ENCODE measurements at regions not wholly inside any gene's neighbourhood (a gene's known extent, or its start where the extent isn't known, plus 50 kb on each side); places are given as distances from the start of the nearest gene placed in this dataset.

DNA sequence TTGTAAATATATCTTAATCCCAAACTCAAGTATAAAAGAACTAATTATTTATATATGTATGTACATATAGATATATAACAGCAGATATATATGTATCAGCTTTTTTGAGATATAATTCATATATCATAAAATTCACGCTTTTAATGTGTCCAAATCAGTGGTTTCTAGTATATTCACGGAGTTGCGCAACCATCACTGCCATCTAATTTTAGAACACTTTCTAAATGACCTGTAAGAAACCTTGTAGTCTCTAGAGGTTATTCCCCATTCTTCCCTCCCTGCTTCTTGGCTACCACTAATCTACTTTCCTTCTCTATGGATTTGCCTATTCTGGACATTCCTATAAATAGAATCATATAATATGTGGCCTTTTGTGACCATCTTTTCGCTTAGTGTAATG lies 163.5 kb upstream of the TCF4 start:
- Mint-ChIP-seq H3K27me3 (peaks cover 23% of the 10 kb centered on the region), H3K4me3 (ENCODE audit: low read depth) (no peak overlapping the region), H3K27ac (no peak overlapping the region), H3K9me3 (ENCODE audit: low read depth) (no peaks in the 10 kb centered on the region), H3K36me3 (ENCODE audit: insufficient read depth) (no peaks in the 10 kb centered on the region), H3K4me1 (ENCODE audit: low read depth) (peaks cover 23% of the 10 kb centered on the region)
- no peak for DNase-seq (ENCODE audit: low spot score, unreplicated experiment)
- TF ChIP-seq, protein P1, sequence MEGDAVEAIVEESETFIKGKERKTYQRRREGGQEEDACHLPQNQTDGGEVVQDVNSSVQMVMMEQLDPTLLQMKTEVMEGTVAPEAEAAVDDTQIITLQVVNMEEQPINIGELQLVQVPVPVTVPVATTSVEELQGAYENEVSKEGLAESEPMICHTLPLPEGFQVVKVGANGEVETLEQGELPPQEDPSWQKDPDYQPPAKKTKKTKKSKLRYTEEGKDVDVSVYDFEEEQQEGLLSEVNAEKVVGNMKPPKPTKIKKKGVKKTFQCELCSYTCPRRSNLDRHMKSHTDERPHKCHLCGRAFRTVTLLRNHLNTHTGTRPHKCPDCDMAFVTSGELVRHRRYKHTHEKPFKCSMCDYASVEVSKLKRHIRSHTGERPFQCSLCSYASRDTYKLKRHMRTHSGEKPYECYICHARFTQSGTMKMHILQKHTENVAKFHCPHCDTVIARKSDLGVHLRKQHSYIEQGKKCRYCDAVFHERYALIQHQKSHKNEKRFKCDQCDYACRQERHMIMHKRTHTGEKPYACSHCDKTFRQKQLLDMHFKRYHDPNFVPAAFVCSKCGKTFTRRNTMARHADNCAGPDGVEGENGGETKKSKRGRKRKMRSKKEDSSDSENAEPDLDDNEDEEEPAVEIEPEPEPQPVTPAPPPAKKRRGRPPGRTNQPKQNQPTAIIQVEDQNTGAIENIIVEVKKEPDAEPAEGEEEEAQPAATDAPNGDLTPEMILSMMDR (IDR thresholded peaks at IDR 0.05; ENCODE audit: unreplicated experiment) = no peak

DNA sequence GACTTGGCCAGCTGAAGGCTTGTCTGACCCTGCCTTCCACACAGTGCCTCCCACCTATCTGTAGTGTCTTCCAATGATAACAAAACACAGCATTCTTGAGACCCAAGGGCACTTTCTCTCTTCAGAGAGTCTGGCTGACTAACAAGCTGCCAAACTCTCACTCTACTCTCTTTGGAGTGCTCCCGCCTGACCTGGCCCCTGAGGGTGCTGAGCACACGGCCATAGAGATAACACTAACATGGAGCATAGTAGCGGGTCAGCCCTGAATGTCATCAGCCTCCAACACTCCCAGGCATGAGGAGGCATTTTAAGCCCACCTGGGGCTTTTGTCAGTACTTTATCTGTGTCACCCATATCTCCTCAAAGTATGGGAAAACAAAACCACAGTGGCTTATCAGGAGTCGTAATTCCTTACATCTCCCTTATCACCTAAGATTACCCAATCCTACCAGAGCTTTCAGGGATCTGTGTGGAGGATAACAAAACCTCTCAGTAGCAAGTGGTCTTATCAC lies 160.3 kb upstream of the TCF4 start:
- Mint-ChIP-seq H3K4me1 (ENCODE audit: low read depth) (peaks cover 21% of the 10 kb centered on the region), H3K9me3 (ENCODE audit: low read depth) (no peaks in the 10 kb centered on the region)
- TF ChIP-seq, protein P1 (IDR thresholded peaks at IDR 0.05; ENCODE audit: unreplicated experiment) = no peak

DNA sequence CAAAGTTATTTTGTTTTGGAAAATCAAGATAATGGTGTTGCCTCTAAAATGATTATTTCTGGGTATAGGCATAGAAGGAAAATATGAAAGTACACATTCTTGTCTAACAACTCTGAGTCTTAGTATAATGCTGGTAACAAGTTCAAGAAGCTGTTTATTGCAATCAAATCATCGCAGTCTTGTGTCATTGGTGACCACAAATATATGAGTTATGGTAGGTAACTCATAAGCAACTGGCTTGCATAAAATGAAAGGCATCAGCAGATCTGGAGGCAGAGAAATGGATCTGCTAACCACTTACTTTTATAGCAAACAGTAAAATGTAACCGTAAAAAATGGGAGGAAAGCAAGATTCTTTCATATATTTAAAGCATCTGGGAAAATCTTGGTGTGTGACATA lies 156.2 kb upstream of the TCF4 start:
- TF ChIP-seq, protein P1 (IDR thresholded peaks at IDR 0.05; ENCODE audit: unreplicated experiment) = no peak

More for the DNA sequence above, 160.3 kb upstream of the TCF4 start:
- Mint-ChIP-seq H3K27ac (peak overlapping the region; percentile 37), H3K4me3 (ENCODE audit: low read depth) (no peak overlapping the region), H3K36me3 (ENCODE audit: insufficient read depth) (no peaks in the 10 kb centered on the region), H3K27me3 (peaks cover 35% of the 10 kb centered on the region)
- no peak for DNase-seq (ENCODE audit: low spot score, unreplicated experiment)

DNA sequence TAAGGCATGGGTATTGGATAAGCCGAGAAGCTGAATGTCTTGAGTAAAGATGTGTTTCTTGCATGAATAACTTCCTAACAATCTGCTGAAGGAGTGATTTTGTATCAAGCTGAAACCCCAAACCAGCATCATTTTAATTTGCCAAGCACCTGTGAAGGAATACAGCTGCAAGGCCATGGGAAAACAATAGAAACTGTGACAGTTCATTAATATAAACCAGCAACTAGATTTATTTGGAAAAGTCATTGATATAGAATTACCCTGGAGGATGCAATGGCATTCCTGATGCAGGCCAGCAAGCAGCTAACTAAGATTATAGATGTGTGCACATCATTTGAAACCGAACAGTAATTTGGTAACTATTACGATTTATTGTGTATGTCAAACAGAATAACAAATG lies 155.7 kb upstream of the TCF4 start:
- Mint-ChIP-seq H3K9me3 (ENCODE audit: low read depth) (no peaks in the 10 kb centered on the region), H3K27me3 (peaks cover 48% of the 10 kb centered on the region), H3K4me3 (ENCODE audit: low read depth) (no peak overlapping the region), H3K27ac (no peak overlapping the region), H3K4me1 (ENCODE audit: low read depth) (peaks cover 11% of the 10 kb centered on the region), H3K36me3 (ENCODE audit: insufficient read depth) (no peaks in the 10 kb centered on the region)
- no peak for DNase-seq (ENCODE audit: low spot score, unreplicated experiment)
- TF ChIP-seq, protein P1 (IDR thresholded peaks at IDR 0.05; ENCODE audit: unreplicated experiment) = no peak

More for the DNA sequence above, 156.2 kb upstream of the TCF4 start:
- Mint-ChIP-seq H3K27me3 (peaks cover 46% of the 10 kb centered on the region), H3K9me3 (ENCODE audit: low read depth) (no peaks in the 10 kb centered on the region), H3K27ac (no peak overlapping the region), H3K4me3 (ENCODE audit: low read depth) (no peak overlapping the region), H3K4me1 (ENCODE audit: low read depth) (peaks cover 13% of the 10 kb centered on the region), H3K36me3 (ENCODE audit: insufficient read depth) (no peaks in the 10 kb centered on the region)
- DNase-seq (ENCODE audit: low spot score, unreplicated experiment) = no peak

DNA sequence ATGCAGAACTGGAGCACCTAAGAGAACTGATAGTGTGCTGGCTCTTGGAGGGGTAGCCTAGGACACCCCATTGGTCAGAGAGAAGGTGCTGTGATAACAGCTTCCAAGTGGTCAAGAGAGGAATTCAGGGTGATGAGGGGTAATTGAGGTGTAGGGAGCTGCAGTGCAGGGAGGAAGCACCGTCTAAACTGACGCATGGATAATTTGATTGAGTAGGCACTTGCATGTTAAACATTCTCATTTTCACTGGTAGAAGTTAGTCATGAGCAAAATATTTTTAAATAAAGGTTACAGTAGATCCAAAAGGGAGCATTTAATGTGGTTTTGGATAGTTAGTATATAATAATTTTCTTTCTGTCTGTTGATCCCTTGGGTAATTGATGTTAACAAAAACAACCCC lies 155.1 kb upstream of the TCF4 start:
- no peak overlapping the region for H3K27ac Mint-ChIP-seq
- no peaks in the 10 kb centered on the region for H3K36me3 Mint-ChIP-seq (ENCODE audit: insufficient read depth)
- TF ChIP-seq, protein P1 (IDR thresholded peaks at IDR 0.05; ENCODE audit: unreplicated experiment) = no peak
- no peaks in the 10 kb centered on the region for H3K9me3 Mint-ChIP-seq (ENCODE audit: low read depth)
- no peak for DNase-seq (ENCODE audit: low spot score, unreplicated experiment)
- peaks cover 5% of the 10 kb centered on the region for H3K4me1 Mint-ChIP-seq (ENCODE audit: low read depth)
- H3K4me3 Mint-ChIP-seq (ENCODE audit: low read depth) = no peak overlapping the region
- peaks cover 51% of the 10 kb centered on the region for H3K27me3 Mint-ChIP-seq

Data from progenitor cell of endocrine pancreas (in vitro differentiated cells).